Testis (tissue), 2 donors: ENCODE measurements at regions not wholly inside any gene's neighbourhood (a gene's known extent, or its start where the extent isn't known, plus 50 kb on each side); places are given as distances from the start of the nearest gene placed in this dataset.
"Not testable (repeated sequence)": the region's sequence is repeated elsewhere in the genome, so short reads cannot be mapped to it uniquely, and the experiment has no call there.

ENCODE experiments used
- POLR2A ChIP-seq: fragments of 450-650 bp; IDR thresholded peaks from one replicate; pipeline ENCODE4 v1.6.1; 2017; ENCODE audit warnings: antibody characterized with exemption, mild to moderate bottlenecking, moderate library complexity
- TF ChIP-seq, protein P1 (sequence below), 3 experiments: fragments of 450-650 bp in 2 of 3; fragments of 200-600 bp in 1 of 3; sonication (generic) in 1 of 3; IDR thresholded peaks; one replicate each; pipeline ENCODE4 v1.5.1; 2016 to 2019; ENCODE audit warnings: antibody characterized with exemption in 3 of 3, mild to moderate bottlenecking in 2 of 3, moderate library complexity in 1 of 3

DNA sequence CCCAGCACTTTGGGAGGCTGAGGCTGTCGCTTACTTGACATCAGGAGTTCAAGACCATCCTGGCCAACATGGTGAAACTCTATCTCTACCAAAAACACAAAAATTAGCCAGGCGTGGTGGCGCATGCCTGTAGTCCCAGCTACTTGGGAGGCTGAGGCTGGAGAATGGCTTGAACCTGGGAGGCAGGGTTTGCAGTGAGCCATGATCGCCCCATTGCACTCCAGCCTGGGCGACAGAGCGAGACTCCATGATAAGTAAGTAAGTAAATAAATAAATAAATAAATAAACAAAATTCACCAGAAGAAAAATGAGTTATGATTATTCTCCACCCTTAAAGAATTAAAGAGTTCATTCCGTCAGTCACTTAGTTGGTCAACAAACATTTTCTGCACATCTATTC, 63.1 kb downstream of the COPRS start:
- TF ChIP-seq, protein P1, sequence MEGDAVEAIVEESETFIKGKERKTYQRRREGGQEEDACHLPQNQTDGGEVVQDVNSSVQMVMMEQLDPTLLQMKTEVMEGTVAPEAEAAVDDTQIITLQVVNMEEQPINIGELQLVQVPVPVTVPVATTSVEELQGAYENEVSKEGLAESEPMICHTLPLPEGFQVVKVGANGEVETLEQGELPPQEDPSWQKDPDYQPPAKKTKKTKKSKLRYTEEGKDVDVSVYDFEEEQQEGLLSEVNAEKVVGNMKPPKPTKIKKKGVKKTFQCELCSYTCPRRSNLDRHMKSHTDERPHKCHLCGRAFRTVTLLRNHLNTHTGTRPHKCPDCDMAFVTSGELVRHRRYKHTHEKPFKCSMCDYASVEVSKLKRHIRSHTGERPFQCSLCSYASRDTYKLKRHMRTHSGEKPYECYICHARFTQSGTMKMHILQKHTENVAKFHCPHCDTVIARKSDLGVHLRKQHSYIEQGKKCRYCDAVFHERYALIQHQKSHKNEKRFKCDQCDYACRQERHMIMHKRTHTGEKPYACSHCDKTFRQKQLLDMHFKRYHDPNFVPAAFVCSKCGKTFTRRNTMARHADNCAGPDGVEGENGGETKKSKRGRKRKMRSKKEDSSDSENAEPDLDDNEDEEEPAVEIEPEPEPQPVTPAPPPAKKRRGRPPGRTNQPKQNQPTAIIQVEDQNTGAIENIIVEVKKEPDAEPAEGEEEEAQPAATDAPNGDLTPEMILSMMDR (IDR thresholded peaks at IDR 0.05): not testable (repeated sequence)
- not testable (repeated sequence) for TF ChIP-seq POLR2A
